Gastrocnemius medialis (tissue), 4 donors: ENCODE measurements at regions not wholly inside any gene's neighbourhood (a gene's known extent, or its start where the extent isn't known, plus 50 kb on each side); places are given as distances from the start of the nearest gene placed in this dataset.
"Not testable (repeated sequence)": the region's sequence is repeated elsewhere in the genome, so short reads cannot be mapped to it uniquely, and the experiment has no call there.

Experiments used
- CTCF ChIP-seq, 5 experiments: fragments of 450-650 bp in 3 of 5; fragments of 200-600 bp in 2 of 5; sonication (generic) in 2 of 5; IDR thresholded peaks in 4 of 5; conservative IDR thresholded peaks in 1 of 5; 1 replicate in 4 of 5; 2 replicates in 1 of 5; pipeline ENCODE4 v1.5.1; 2016 to 2019; ENCODE audit warnings: antibody characterized with exemption in 5 of 5, mild to moderate bottlenecking in 3 of 5, moderate library complexity in 3 of 5
- POLR2A ChIP-seq, 2 donors: fragments of 450-650 bp; IDR thresholded peaks; one replicate each; pipeline ENCODE4 v1.6.1; 2017; ENCODE audit warnings: antibody characterized with exemption in 2 of 2, mild to moderate bottlenecking in 2 of 2, moderate library complexity in 2 of 2

GRCh38 chr16:65691846-65692245 lies 570.0 kb upstream of the CDH11 start:
- TF ChIP-seq POLR2A (IDR thresholded peaks at IDR 0.05); CTCF (IDR thresholded peaks at IDR 0.05 in 4 of 5, conservative IDR thresholded peaks at IDR 0.05 in 1 of 5): not testable (repeated sequence)
